K562 (cell line): ENCODE measurements at regions not wholly inside any gene's neighbourhood (a gene's known extent, or its start where the extent isn't known, plus 50 kb on each side); places are given as distances from the start of the nearest gene placed in this dataset.

Source experiments
- ATAC-seq: fragments of 200-7000 bp; cut with Tn5 transposase; 3 replicates; pipeline ENCODE4 v1.9.1; 2020; ENCODE audit warnings: moderate library complexity
- BruUV-seq: library from RNA; stranded (reverse); fragments of 400-500 nt; replicated peaks from 2 replicates; lab custom pipeline; 2021; lab: Mats Ljungman, UMichigan
- CTCF ChIA-PET: fragments of 300-600 bp; formaldehyde crosslinking; extraction: SDS; loops from one replicate; lab custom pipeline; 2021; ENCODE audit warnings: low intra/inter-chr PET ratio; lab: Yijun Ruan, JAX
- POLR2A ChIA-PET: fragments of 300-600, 350-650 bp; sonication (Branson Sonifier 250); formaldehyde crosslinking; extraction: SDS; loops from one replicate; lab custom pipeline; 2021; ENCODE audit warnings: antibody characterized with exemption, inconsistent platforms; lab: Yijun Ruan, JAX
- DNase-seq, 4 experiments: peaks; one replicate each; pipeline versions ENCODE4 v3.0.0 to v3.0.0-alpha.2; 2011 to 2018; ENCODE audit warnings: low spot score in 3 of 4, mixed read lengths in 3 of 4; ENCODE audit errors: extremely low read depth in 1 of 4
- FAIRE-seq: peaks from 2 replicates; lab custom pipeline; 2011; peaks lifted over from hg19 to GRCh38; lab: Jason Lieb, UNC
- H2AFZ ChIP-seq: 2 replicates; pipeline ENCODE4 v1.6.0; 2011; ENCODE audit warnings: low read depth, low read length, control low read depth, inconsistent platforms
- H3K27ac ChIP-seq: fragments of 200-600 bp; 3 replicates; pipeline ENCODE4 v1.8.0; 2011; ENCODE audit warnings: low read depth, mild to moderate bottlenecking, control low read depth, inconsistent platforms, low read length, moderate library complexity, mixed read lengths; ENCODE audit errors: extremely low read depth
- H3K27me3 ChIP-seq, 2 experiments: fragments of 300-600 bp in 1 of 2; 2 replicates in 1 of 2; 3 replicates in 1 of 2; pipeline versions ENCODE4 v1.6.0 to v1.8.0; 2011; ENCODE audit warnings: inconsistent platforms in 2 of 2, low read length in 2 of 2, mild to moderate bottlenecking in 1 of 2, mixed read lengths in 1 of 2, moderate library complexity in 1 of 2; ENCODE audit not compliant: control insufficient read depth in 2 of 2, insufficient read depth in 2 of 2
- H3K36me3 ChIP-seq: fragments of 300-600 bp; 3 replicates; pipeline ENCODE4 v1.8.0; 2011; ENCODE audit warnings: mild to moderate bottlenecking, low read length, inconsistent platforms; ENCODE audit not compliant: control insufficient read depth, insufficient read depth
- H3K4me1 ChIP-seq, 2 experiments: fragments of 200-600 bp in 1 of 2; replicated peaks in 1 of 2; 2 replicates in 1 of 2; 3 replicates in 1 of 2; pipeline versions ENCODE4 v1.5.1 to v1.8.0; 2011; ENCODE audit warnings: inconsistent platforms in 2 of 2, low read length in 2 of 2, mild to moderate bottlenecking in 1 of 2, mixed read lengths in 1 of 2, moderate library complexity in 1 of 2; ENCODE audit not compliant: control insufficient read depth in 2 of 2, insufficient read depth in 2 of 2
- H3K4me2 ChIP-seq: 2 replicates; pipeline ENCODE4 v1.6.1; 2011; ENCODE audit warnings: low read length, control low read depth, inconsistent platforms, mixed read lengths; ENCODE audit not compliant: insufficient read depth
- H3K4me3 ChIP-seq: fragments of 200-600 bp; sonication (generic), shearing (Covaris generic); 2 replicates; pipeline ENCODE4 v1.5.1; 2016; ENCODE audit warnings: control low read depth, inconsistent platforms
- H3K79me2 ChIP-seq: fragments of 200-600 bp; 3 replicates; pipeline ENCODE4 v1.8.0; 2011; ENCODE audit warnings: low read length, inconsistent platforms; ENCODE audit not compliant: control insufficient read depth, insufficient read depth
- H3K9ac ChIP-seq, 2 experiments: 2 replicates each; pipeline versions ENCODE4 v1.6.0 to v1.6.1; 2011; ENCODE audit warnings: low read depth in 2 of 2, low read length in 2 of 2, control low read depth in 1 of 2, inconsistent platforms in 1 of 2, mild to moderate bottlenecking in 1 of 2, mixed read lengths in 1 of 2; ENCODE audit not compliant: insufficient read depth in 1 of 2
- H3K9me1 ChIP-seq: one replicate; pipeline ENCODE4 v1.6.0; 2011; ENCODE audit warnings: inconsistent platforms, mild to moderate bottlenecking, low read length, moderate library complexity; ENCODE audit not compliant: control insufficient read depth, insufficient read depth
- H3K9me3 ChIP-seq: replicated peaks from 2 replicates; pipeline ENCODE4 v1.5.1; 2011; ENCODE audit warnings: low read depth, low read length, inconsistent platforms; ENCODE audit not compliant: control insufficient read depth, insufficient read depth
- H4K20me1 ChIP-seq: replicated peaks from 2 replicates; pipeline ENCODE4 v1.6.1; 2011; ENCODE audit warnings: low read length, inconsistent platforms, mixed read lengths; ENCODE audit not compliant: control insufficient read depth, insufficient read depth
- CEBPG ChIP-seq, 3 experiments: fragments of 200-800 bp in 1 of 3; sonication (Bioruptor generic) in 1 of 3; sonication (generic) in 1 of 3; formaldehyde crosslinking in 1 of 3; IDR thresholded peaks in 2 of 3; conservative IDR thresholded peaks in 1 of 3; 2 replicates each; pipeline versions ENCODE4 v1.6.1 to v1.8.0; 2016 to 2022; ENCODE audit warnings: missing compliant biosample characterization in 2 of 3, missing genetic modification characterization in 2 of 3, mild to moderate bottlenecking in 1 of 3, missing genetic modification reagents in 1 of 3
- WGBS: fragments of 100-300 bp; shearing (Covaris generic); methylation state at CpG from one replicate; pipeline ENCODE4 v1.1.6; 2016; ENCODE audit warnings: low coverage, mixed read lengths; ENCODE audit not compliant: insufficient coverage; ENCODE audit errors: missing lambda C conversion rate; 5-methylcytosine and 5-hydroxymethylcytosine counted together
- in situ Hi-C: fragments of 300-500 bp; cut with MboI; formaldehyde crosslinking; loops from 4 replicates; pipeline ENCODE4 v1.15.0; 2018; ENCODE audit warnings: inconsistent platforms, mixed read lengths
- intact Hi-C: fragments of 100-400 bp; cut with micrococcal nuclease; formaldehyde crosslinking; loops from 2 replicates; pipeline ENCODE4 v1.14.2; 2022
- TF ChIP-seq, protein P1 (sequence below): fragments of 450-650 bp; formaldehyde crosslinking; IDR thresholded peaks from 2 replicates; pipeline ENCODE4 v1.4.0; 2022; ENCODE audit warnings: mild to moderate bottlenecking, moderate library complexity
- TF ChIP-seq, protein P2 (sequence below), 2 experiments: fragments of 450-650 bp; IDR thresholded peaks; 2 replicates each; pipeline ENCODE4 v1.6.1; 2016; ENCODE audit warnings: mild to moderate bottlenecking in 2 of 2, borderline replicate concordance in 1 of 2, low read depth in 1 of 2, moderate library complexity in 1 of 2

DNA sequence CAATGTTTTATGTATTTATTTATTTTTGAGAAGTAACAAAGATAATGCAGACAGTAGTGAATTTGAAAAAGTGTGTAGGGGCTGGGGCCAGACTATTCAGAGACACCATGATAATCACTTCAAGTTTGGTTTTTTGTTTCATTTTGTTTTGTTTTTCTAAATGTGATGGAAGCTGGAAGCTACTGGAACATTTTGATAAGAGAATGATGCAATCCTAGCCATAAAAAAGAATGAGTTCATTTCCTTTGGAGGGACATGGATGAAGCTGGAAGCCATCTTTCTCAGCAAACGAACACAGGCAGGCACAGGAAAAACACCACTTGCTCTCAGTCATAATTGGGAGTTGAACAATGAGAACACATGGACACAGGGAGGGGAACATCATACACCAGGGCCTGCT is 706.6 kb upstream of the EPHA5 start:
- no peak overlapping the region for H3K9ac ChIP-seq
- no peaks in the 10 kb centered on the region for H3K36me3 ChIP-seq
- H3K9me1 ChIP-seq, result no peaks in the 10 kb centered on the region
- 0% methylated on average over 1 of the region's 1 CpG for WGBS
- DNase-seq (no peak), ATAC-seq (no peak), FAIRE-seq (no peak)
- no peak overlapping the region for H2AFZ ChIP-seq
- no peaks in the 10 kb centered on the region for H4K20me1 ChIP-seq
- H3K27me3 ChIP-seq, result no peaks in the 10 kb centered on the region
- no peak overlapping the region for H3K4me2 ChIP-seq
- no peaks in the 10 kb centered on the region for H3K9me3 ChIP-seq
- CTCF ChIA-PET, result no interaction called here
- no peaks in the 10 kb centered on the region for H3K79me2 ChIP-seq
- TF ChIP-seq, protein P1, sequence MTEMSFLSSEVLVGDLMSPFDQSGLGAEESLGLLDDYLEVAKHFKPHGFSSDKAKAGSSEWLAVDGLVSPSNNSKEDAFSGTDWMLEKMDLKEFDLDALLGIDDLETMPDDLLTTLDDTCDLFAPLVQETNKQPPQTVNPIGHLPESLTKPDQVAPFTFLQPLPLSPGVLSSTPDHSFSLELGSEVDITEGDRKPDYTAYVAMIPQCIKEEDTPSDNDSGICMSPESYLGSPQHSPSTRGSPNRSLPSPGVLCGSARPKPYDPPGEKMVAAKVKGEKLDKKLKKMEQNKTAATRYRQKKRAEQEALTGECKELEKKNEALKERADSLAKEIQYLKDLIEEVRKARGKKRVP (CRISPR knock-in tag), result peak; percentile 67; the same call in 1 of the 2 replicates
- no peak for TF ChIP-seq CEBPG (CRISPR knock-in tag; IDR thresholded peaks at IDR 0.05)
- TF ChIP-seq CEBPG (tag; conservative IDR thresholded peaks at IDR 0.05 in 1 of 2, IDR thresholded peaks at IDR 0.05 in 1 of 2), result 0 out of 4 replicates have a peak, but pooled peaks of 1 of the 2 experiments have one; percentile 15
- TF ChIP-seq, protein P2, sequence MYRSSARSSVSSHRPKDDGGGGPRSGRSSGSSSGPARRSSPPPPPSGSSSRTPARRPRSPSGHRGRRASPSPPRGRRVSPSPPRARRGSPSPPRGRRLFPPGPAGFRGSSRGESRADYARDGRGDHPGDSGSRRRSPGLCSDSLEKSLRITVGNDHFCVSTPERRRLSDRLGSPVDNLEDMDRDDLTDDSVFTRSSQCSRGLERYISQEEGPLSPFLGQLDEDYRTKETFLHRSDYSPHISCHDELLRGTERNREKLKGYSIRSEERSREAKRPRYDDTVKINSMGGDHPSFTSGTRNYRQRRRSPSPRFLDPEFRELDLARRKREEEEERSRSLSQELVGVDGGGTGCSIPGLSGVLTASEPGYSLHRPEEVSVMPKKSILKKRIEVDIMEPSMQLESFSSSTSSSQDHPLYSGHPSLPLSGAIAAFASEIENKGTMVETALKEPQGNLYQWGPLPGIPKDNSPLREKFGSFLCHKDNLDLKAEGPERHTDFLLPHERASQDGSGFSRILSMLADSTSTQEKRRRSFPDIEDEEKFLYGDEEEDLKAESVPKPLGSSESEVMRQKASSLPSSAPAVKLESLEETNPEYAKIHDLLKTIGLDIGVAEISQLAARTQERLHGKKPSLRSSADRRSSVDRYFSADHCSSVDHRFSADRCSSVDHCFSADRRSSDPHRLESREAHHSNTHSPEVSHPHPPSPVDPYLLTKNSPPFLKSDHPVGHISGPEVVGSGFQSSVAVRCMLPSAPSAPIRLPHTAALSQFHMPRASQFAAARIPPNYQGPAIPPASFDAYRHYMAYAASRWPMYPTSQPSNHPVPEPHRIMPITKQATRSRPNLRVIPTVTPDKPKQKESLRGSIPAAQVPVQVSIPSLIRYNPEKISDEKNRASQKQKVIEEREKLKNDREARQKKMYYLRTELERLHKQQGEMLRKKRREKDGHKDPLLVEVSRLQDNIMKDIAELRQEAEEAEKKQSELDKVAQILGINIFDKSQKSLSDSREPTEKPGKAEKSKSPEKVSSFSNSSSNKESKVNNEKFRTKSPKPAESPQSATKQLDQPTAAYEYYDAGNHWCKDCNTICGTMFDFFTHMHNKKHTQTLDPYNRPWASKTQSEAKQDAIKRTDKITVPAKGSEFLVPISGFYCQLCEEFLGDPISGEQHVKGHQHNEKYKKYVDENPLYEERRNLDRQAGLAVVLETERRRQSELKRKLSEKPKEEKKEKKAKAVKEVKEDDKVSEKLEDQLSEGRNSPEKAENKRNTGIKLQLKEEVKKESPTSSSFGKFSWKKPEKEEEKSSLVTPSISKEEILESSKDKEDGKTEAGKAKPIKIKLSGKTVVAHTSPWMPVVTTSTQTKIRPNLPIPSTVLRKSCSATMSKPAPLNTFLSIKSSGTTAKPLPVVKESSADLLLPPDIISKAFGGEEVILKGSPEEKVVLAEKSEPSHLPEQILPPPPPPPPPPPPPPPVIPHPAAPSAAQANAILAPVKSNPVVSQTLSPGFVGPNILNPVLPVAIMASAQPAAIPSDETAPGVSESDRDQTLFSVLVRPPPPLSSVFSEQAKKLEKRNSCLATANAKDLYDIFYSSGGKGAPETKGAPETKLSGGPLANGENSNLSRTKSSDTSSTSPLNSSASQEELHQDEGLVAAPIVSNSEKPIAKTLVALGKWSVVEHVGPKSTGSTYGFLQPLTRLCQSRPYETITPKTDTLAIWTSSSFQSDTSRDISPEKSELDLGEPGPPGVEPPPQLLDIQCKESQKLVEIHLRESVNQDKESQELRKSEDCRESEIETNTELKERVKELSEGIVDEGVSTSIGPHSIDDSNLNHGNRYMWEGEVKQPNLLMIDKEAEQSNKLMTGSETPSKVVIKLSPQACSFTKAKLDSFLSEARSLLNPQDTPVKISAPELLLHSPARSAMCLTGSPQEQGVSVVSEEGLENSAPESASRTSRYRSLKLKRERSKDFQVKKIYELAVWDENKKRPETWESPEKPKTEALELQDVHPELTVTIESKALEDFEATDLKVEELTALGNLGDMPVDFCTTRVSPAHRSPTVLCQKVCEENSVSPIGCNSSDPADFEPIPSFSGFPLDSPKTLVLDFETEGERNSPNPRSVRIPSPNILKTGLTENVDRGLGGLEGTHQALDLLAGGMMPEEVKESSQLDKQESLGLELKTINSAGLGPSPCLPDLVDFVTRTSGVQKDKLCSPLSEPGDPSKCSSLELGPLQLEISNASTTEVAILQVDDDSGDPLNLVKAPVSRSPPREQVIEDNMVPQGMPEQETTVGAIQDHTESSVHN (IDR thresholded peaks at IDR 0.05; ENCODE audit: borderline replicate concordance in 1 of 2, low read depth in 1 of 2), result no peak
- POLR2A ChIA-PET, result no interaction called here
- in situ Hi-C loops (no loop called here), intact Hi-C loops (no loop called here)
- BruUV-seq, result no TSS peak
- H3K27ac ChIP-seq, result no peak overlapping the region
- no peak overlapping the region for H3K4me3 ChIP-seq
- no peaks in the 10 kb centered on the region for H3K4me1 ChIP-seq
